Activated naive CD4-positive, alpha-beta T cell treated with Interleukin-2 at 50 U/mL for 16 hours (primary cell): ENCODE measurements at regions not wholly inside any gene's neighbourhood (a gene's known extent, or its start where the extent isn't known, plus 50 kb on each side); places are given as distances from the start of the nearest gene placed in this dataset.

Source experiments
- DNase-seq: peaks from one replicate; pipeline ENCODE4 v3.0.0-alpha.2; 2020

GRCh38 chr12:24600551-24600950 lies 348.4 kb downstream of the BCAT1 start:
- DNase-seq = no peak

- DNase-seq = no peak
Measured at GRCh38 chr12:24599736-24600135, 349.2 kb downstream of the BCAT1 start.

- no peak for DNase-seq
Measured at GRCh38 chr12:24597580-24597979, 351.3 kb downstream of the BCAT1 start.

- DNase-seq = no peak
Measured at GRCh38 chr12:24596768-24597388, 352.0 kb downstream of the BCAT1 start.

GRCh38 chr12:24595652-24596235 lies 353.2 kb downstream of the BCAT1 start:
- DNase-seq = no peak

- DNase-seq = no peak
Measured at GRCh38 chr12:24591715-24592440, 357.0 kb downstream of the BCAT1 start.

- no peak for DNase-seq
Measured at GRCh38 chr12:24591079-24591626, 357.7 kb downstream of the BCAT1 start.

- DNase-seq = no peak
Measured at GRCh38 chr12:24586293-24586692, 362.6 kb downstream of the BCAT1 start.

GRCh38 chr12:24584032-24584675 lies 364.7 kb downstream of the BCAT1 start:
- no peak for DNase-seq

GRCh38 chr12:24582954-24583601 lies 365.8 kb downstream of the BCAT1 start:
- no peak for DNase-seq

GRCh38 chr12:24574538-24574937 lies 374.4 kb downstream of the BCAT1 start:
- no peak for DNase-seq

GRCh38 chr12:24573621-24574020 lies 375.3 kb downstream of the BCAT1 start:
- no peak for DNase-seq

GRCh38 chr12:24565300-24565699 lies 383.6 kb downstream of the BCAT1 start:
- no peak for DNase-seq

GRCh38 chr12:24562771-24563431 lies 386.0 kb downstream of the BCAT1 start:
- DNase-seq = no peak

- peak; percentile 2 for DNase-seq
Measured at GRCh38 chr12:24561882-24562770, 386.8 kb downstream of the BCAT1 start.

- DNase-seq = no peak
Measured at GRCh38 chr12:24561411-24561871, 387.5 kb downstream of the BCAT1 start.

GRCh38 chr12:24560831-24561271 lies 388.1 kb downstream of the BCAT1 start:
- DNase-seq = no peak

- DNase-seq = no peak
Measured at GRCh38 chr12:24560192-24560775, 388.6 kb downstream of the BCAT1 start.

GRCh38 chr12:24557738-24558137 lies 391.2 kb downstream of the BCAT1 start:
- DNase-seq = no peak

- DNase-seq = no peak
Measured at GRCh38 chr12:24555730-24556129, 393.2 kb downstream of the BCAT1 start.
